Common myeloid progenitor, CD34-positive (primary cell): ENCODE measurements at regions not wholly inside any gene's neighbourhood (a gene's known extent, or its start where the extent isn't known, plus 50 kb on each side); places are given as distances from the start of the nearest gene placed in this dataset.

Experiments
- CTCF ChIA-PET: fragments of 350-600 bp; sonication (Branson Sonifier 250); formaldehyde crosslinking; loops from one replicate; lab custom pipeline; 2021; ENCODE audit warnings: antibody characterized with exemption; lab: Charles Lee
- POLR2A ChIA-PET: fragments of 350-600 bp; sonication (Branson Sonifier 250); formaldehyde crosslinking; loops from one replicate; lab custom pipeline; 2021; ENCODE audit warnings: antibody characterized with exemption; lab: Charles Lee
- DNase-seq, 3 donors: peaks; one replicate each; pipeline versions ENCODE4 v3.0.0 to v3.0.0-alpha.2; 2013
- H3K27ac ChIP-seq, 2 experiments: 1 replicate in 1 of 2; 2 replicates in 1 of 2; pipeline ENCODE4 v1.7.0; 2013; ENCODE audit warnings: inconsistent platforms in 2 of 2, low read length in 2 of 2, mild to moderate bottlenecking in 2 of 2, low read depth in 1 of 2, moderate library complexity in 1 of 2; ENCODE audit not compliant: severe bottlenecking in 2 of 2, insufficient read depth in 1 of 2, poor library complexity in 1 of 2
- H3K27me3 ChIP-seq, 5 experiments: replicated peaks in 2 of 5; 1 replicate in 3 of 5; 2 replicates in 2 of 5; pipeline versions ENCODE4 v1.6.1 to v1.7.0; 2013; ENCODE audit warnings: low read length in 4 of 5, mild to moderate bottlenecking in 2 of 5, moderate library complexity in 2 of 5, inconsistent platforms in 1 of 5; ENCODE audit not compliant: insufficient read depth in 5 of 5, control insufficient read depth in 4 of 5
- H3K36me3 ChIP-seq, 4 experiments: 1 replicate in 2 of 4; 2 replicates in 2 of 4; pipeline versions ENCODE4 v1.6.1 to v1.7.0; 2013; ENCODE audit warnings: low read length in 3 of 4, control low read depth in 1 of 4, mild to moderate bottlenecking in 1 of 4; ENCODE audit not compliant: control insufficient read depth in 4 of 4, insufficient read depth in 4 of 4
- H3K4me1 ChIP-seq, 4 experiments: 1 replicate in 3 of 4; 2 replicates in 1 of 4; pipeline versions ENCODE4 v1.6.1 to v1.7.1; 2013; ENCODE audit warnings: low read length in 3 of 4, mild to moderate bottlenecking in 3 of 4, control low read depth in 1 of 4, inconsistent platforms in 1 of 4, moderate library complexity in 1 of 4; ENCODE audit not compliant: control insufficient read depth in 4 of 4, insufficient read depth in 4 of 4; ENCODE audit errors: control extremely low read depth in 1 of 4
- H3K4me3 ChIP-seq, 7 experiments: 1 replicate in 4 of 7; 2 replicates in 3 of 7; pipeline versions ENCODE4 v1.5.1 to v1.7.0; 2013; ENCODE audit warnings: mild to moderate bottlenecking in 7 of 7, low read length in 6 of 7, moderate library complexity in 6 of 7, inconsistent platforms in 2 of 7, low read depth in 2 of 7, control low read depth in 1 of 7; ENCODE audit not compliant: insufficient read depth in 4 of 7, control insufficient read depth in 1 of 7; ENCODE audit errors: extremely low read depth in 1 of 7
- H3K9me3 ChIP-seq, 5 experiments: 1 replicate in 4 of 5; 2 replicates in 1 of 5; pipeline versions ENCODE4 v1.6.1 to v1.7.1; 2013; ENCODE audit warnings: low read length in 4 of 5, mild to moderate bottlenecking in 2 of 5, inconsistent platforms in 1 of 5, low read depth in 1 of 5, moderate library complexity in 1 of 5; ENCODE audit not compliant: control insufficient read depth in 4 of 5, insufficient read depth in 2 of 5; ENCODE audit errors: control extremely low read depth in 1 of 5
- WGBS: methylation state at CpG from one replicate; pipeline ENCODE4 v1.1.5; 2013; ENCODE audit not compliant: insufficient coverage; 5-methylcytosine and 5-hydroxymethylcytosine counted together

- WGBS: 100% methylated on average over 2 of the region's 4 CpGs
Observed at GRCh38 chr4:181582595-181582994, 660.6 kb upstream of the TENM3 start.

GRCh38 chr4:181588733-181589302, 654.4 kb upstream of the TENM3 start:
- Histone ChIP-seq H3K4me1 (no peaks in the 10 kb centered on the region), H3K27ac (no peak overlapping the region), H3K4me3 (no peak overlapping the region), H3K36me3 (no peaks in the 10 kb centered on the region), H3K27me3 (no peaks in the 10 kb centered on the region), H3K9me3 (no peaks in the 10 kb centered on the region)
- 81% methylated on average over 3 of the region's 4 CpGs for WGBS
- POLR2A ChIA-PET: no interaction called here
- CTCF ChIA-PET: no interaction called here
- DNase-seq: no peak

More at GRCh38 chr4:181582595-181582994, 660.6 kb upstream of the TENM3 start:
- DNase-seq: no peak
- CTCF ChIA-PET: no interaction called here
- Histone ChIP-seq H3K27me3 (no peaks in the 10 kb centered on the region), H3K4me1 (no peaks in the 10 kb centered on the region), H3K9me3 (no peaks in the 10 kb centered on the region), H3K27ac (no peak overlapping the region), H3K4me3 (no peak overlapping the region), H3K36me3 (no peaks in the 10 kb centered on the region)
- POLR2A ChIA-PET: no interaction called here

DNA sequence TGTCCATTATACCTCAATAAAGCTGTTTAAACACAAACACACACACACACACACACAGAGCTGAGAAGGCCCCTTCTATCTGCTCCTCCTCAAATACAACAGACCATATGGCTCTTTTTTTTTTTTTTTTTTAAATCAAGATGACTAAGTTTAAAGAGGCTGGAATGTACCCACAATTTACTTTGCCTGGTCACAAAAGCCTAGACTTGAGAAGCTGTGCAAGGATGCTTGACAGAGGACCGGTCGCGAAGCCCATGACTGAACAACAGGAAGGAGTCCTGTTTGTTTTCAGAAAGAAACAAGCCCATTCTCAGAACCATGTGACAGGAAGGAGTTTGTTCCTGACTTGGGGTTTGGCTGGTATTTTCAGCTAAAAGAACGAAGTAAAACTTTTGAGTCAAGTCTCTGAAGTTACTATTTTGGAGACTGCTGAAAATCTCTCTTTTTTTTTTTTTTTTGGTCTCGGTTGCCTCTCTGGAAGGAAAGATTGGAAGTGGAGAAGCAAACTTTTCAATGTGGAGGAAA, 650.9 kb upstream of the TENM3 start:
- Histone ChIP-seq H3K27me3 (no peaks in the 10 kb centered on the region), H3K4me3 (no peak overlapping the region), H3K27ac (no peak overlapping the region), H3K9me3 (no peaks in the 10 kb centered on the region), H3K36me3 (no peaks in the 10 kb centered on the region), H3K4me1 (no peaks in the 10 kb centered on the region)
- CTCF ChIA-PET: no interaction called here
- 5% methylated on average over 4 of the region's 5 CpGs for WGBS
- DNase-seq: no peak
- POLR2A ChIA-PET: no interaction called here

- Histone ChIP-seq H3K9me3 (no peaks in the 10 kb centered on the region), H3K27ac (no peak overlapping the region), H3K4me1 (no peaks in the 10 kb centered on the region), H3K4me3 (no peak overlapping the region), H3K36me3 (no peaks in the 10 kb centered on the region), H3K27me3 (no peaks in the 10 kb centered on the region)
- WGBS: 67% methylated on average over 1 of the region's 2 CpGs
- DNase-seq: no peak
- POLR2A ChIA-PET: no interaction called here
- CTCF ChIA-PET: no interaction called here
Observed at GRCh38 chr4:181593703-181594102, 649.5 kb upstream of the TENM3 start.

GRCh38 chr4:181594188-181594587, 649.0 kb upstream of the TENM3 start:
- no peaks in the 10 kb centered on the region for H3K36me3 ChIP-seq
- no peaks in the 10 kb centered on the region for H3K27me3 ChIP-seq
- ChIA-PET CTCF (no interaction called here), POLR2A (no interaction called here)
- no peak overlapping the region for H3K4me3 ChIP-seq
- DNase-seq: no peak
- no peak overlapping the region for H3K27ac ChIP-seq
- H3K4me1 ChIP-seq: no peaks in the 10 kb centered on the region
- no peaks in the 10 kb centered on the region for H3K9me3 ChIP-seq

GRCh38 chr4:181595716-181596115, 647.5 kb upstream of the TENM3 start:
- CTCF ChIA-PET: no interaction called here
- no peak for DNase-seq
- no peak overlapping the region for H3K27ac ChIP-seq
- no peaks in the 10 kb centered on the region for H3K9me3 ChIP-seq
- H3K4me3 ChIP-seq: no peak overlapping the region
- POLR2A ChIA-PET: no interaction called here
- no peaks in the 10 kb centered on the region for H3K4me1 ChIP-seq
- H3K36me3 ChIP-seq: no peaks in the 10 kb centered on the region
- H3K27me3 ChIP-seq: no peaks in the 10 kb centered on the region
- WGBS: 97% methylated on average over 4 of the region's 5 CpGs

DNA sequence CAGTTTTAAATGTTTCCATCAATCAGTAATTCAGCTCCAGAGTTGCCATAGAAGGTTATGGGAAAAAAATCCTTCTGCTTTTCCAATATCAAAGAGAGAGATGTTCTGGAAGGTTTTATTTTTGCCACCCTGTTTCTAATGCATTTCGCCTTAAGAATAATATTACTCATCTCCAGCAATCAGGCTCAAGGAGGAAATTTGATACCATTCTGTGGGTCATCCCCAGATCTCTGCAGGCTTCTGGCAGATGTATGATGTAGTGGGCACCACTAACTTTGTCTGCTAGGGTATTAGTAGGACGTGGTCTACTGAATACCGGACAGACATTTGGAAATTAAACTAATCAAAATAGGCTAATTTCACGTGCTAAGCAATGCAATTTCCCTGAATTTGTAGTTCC, 645.4 kb upstream of the TENM3 start:
- Histone ChIP-seq H3K27me3 (no peaks in the 10 kb centered on the region), H3K4me1 (no peaks in the 10 kb centered on the region), H3K36me3 (no peaks in the 10 kb centered on the region), H3K4me3 (no peak overlapping the region), H3K27ac (no peak overlapping the region), H3K9me3 (no peaks in the 10 kb centered on the region)
- 93% methylated on average over 3 of the region's 4 CpGs for WGBS
- no peak for DNase-seq
- CTCF ChIA-PET: no interaction called here
- POLR2A ChIA-PET: interaction anchor here (0.7 kb wide), 1 partner anchor 77 kb away, joined by 5 read pairs; no protein-coding TSS in a partner anchor
